ENCODE measurements at regions not wholly inside any gene's neighbourhood (a gene's known extent, or its start where the extent isn't known, plus 50 kb on each side); places are given as distances from the start of the nearest gene placed in this dataset.

DNA sequence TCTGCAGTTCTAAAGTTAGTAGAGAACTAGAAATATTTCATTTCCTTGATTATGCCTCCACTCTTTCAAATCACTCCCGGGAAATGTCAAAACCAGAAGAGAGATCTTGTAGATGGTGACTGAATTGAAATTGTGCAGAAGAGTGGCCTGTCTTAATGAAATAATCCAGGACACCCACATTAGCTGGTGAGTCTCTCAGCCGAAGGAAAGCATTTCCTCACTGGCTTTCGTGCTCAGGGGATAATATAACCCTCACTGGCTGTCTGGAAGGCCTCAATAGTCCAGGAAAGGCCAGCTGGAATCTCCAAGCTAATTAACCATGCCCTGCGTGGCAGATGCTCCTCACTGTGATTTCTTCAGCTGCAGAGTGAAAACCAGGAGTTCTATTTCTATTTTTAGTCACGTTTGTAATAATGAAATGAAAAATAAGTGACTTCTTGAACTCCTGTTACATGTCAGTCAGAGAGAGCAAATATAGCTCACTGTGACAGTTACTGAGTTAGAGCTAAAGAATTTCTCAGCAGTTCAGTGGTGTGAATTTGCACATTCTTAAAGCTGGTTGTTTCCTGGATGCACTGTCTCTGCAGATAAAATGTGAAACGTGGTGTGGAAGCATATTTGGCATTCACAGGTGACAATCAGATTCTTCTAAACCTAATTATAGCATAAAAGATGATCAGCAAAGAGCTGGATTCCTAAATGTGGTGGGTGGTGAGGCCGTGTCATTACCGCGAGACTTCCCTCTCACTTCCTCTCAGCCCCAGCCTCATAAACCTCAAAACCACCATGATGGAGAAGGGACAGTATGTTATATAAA is 211.7 kb downstream of the LMBRD1 start:
- TF ChIP-seq POLR2A (IDR thresholded peaks at IDR 0.05; ENCODE audit: low read depth, low read length): no peak
- TF ChIP-seq TAF1 (IDR thresholded peaks at IDR 0.05; ENCODE audit: low read depth, low read length): no peak
